ENCODE measurements at regions not wholly inside any gene's neighbourhood (a gene's known extent, or its start where the extent isn't known, plus 50 kb on each side); places are given as distances from the start of the nearest gene placed in this dataset.

GRCh38 chr20:57025261-57025660 lies 241.2 kb downstream of the BMP7 start:
- Histone ChIP-seq H3K27me3 (ENCODE audit: low read depth, low read length) (peaks cover 87% of the 10 kb centered on the region), H3K9me3 (ENCODE audit: insufficient read depth, low read length) (no peaks in the 10 kb centered on the region)
- TF ChIP-seq EZH2phosphoT487 (IDR thresholded peaks at IDR 0.05; ENCODE audit: low read depth), result no peak
- TF ChIP-seq, protein P1, sequence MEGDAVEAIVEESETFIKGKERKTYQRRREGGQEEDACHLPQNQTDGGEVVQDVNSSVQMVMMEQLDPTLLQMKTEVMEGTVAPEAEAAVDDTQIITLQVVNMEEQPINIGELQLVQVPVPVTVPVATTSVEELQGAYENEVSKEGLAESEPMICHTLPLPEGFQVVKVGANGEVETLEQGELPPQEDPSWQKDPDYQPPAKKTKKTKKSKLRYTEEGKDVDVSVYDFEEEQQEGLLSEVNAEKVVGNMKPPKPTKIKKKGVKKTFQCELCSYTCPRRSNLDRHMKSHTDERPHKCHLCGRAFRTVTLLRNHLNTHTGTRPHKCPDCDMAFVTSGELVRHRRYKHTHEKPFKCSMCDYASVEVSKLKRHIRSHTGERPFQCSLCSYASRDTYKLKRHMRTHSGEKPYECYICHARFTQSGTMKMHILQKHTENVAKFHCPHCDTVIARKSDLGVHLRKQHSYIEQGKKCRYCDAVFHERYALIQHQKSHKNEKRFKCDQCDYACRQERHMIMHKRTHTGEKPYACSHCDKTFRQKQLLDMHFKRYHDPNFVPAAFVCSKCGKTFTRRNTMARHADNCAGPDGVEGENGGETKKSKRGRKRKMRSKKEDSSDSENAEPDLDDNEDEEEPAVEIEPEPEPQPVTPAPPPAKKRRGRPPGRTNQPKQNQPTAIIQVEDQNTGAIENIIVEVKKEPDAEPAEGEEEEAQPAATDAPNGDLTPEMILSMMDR (IDR thresholded peaks at IDR 0.05; ENCODE audit: low read depth, low read length), result no peak

DNA sequence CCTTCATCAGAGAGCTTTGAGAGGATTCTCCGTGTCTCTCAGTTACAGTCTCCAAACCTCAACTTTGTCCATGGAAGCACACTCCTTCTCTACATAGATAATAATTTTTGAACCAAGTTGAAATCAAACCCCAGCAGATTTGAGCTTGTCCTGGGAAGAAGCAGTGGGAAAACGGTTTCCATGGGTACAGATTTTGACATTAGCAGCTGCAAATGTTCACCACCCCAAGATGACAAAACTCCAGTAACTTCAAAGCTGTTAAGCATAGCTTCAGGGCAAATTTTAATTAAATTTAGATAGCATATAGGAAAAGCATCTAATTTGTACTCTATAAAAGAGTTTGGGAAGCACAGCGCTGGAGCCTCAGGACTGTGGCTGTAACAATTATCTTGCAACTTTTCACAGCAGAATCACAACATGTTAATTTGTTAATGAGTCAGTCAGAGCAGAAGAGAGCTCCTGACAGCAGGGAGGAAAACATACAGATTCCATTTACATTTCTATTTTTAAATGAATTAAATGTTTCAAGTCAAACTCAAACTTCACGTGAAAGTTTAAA lies 240.7 kb downstream of the BMP7 start:
- peaks cover 83% of the 10 kb centered on the region for H3K27me3 ChIP-seq (ENCODE audit: low read depth, low read length)
- H3K9ac ChIP-seq (ENCODE audit: low read length), result no peak overlapping the region
- H2AFZ ChIP-seq (ENCODE audit: low read depth, low read length), result no peak overlapping the region
- H3K27ac ChIP-seq (ENCODE audit: low read length), result no peak overlapping the region
- no peak for TF ChIP-seq EZH2phosphoT487 (IDR thresholded peaks at IDR 0.05; ENCODE audit: low read depth)
- TF ChIP-seq, protein P1 (IDR thresholded peaks at IDR 0.05; ENCODE audit: low read depth, low read length), result no peak
- H3K4me2 ChIP-seq (ENCODE audit: low read length), result no peak overlapping the region
- H3K79me2 ChIP-seq (ENCODE audit: low read length), result no peaks in the 10 kb centered on the region
- H4K20me1 ChIP-seq (ENCODE audit: insufficient read depth, low read length), result no peaks in the 10 kb centered on the region
- no peaks in the 10 kb centered on the region for H3K4me1 ChIP-seq (ENCODE audit: low read length)
- H3K36me3 ChIP-seq (replicated peaks; ENCODE audit: low read depth, low read length), result no peaks in the 10 kb centered on the region
- no peak overlapping the region for H3K4me3 ChIP-seq (ENCODE audit: low read length)
- H3K9me3 ChIP-seq (ENCODE audit: insufficient read depth, low read length), result no peaks in the 10 kb centered on the region

More at GRCh38 chr20:57025261-57025660, 241.2 kb downstream of the BMP7 start:
- no peaks in the 10 kb centered on the region for H3K36me3 ChIP-seq (replicated peaks; ENCODE audit: low read depth, low read length)
- no peak overlapping the region for H3K4me2 ChIP-seq (ENCODE audit: low read length)
- no peak overlapping the region for H3K9ac ChIP-seq (ENCODE audit: low read length)
- no peak overlapping the region for H3K4me3 ChIP-seq (ENCODE audit: low read length)
- H2AFZ ChIP-seq (ENCODE audit: low read depth, low read length), result no peak overlapping the region
- no peaks in the 10 kb centered on the region for H3K4me1 ChIP-seq (ENCODE audit: low read length)
- no peaks in the 10 kb centered on the region for H4K20me1 ChIP-seq (ENCODE audit: insufficient read depth, low read length)
- H3K79me2 ChIP-seq (ENCODE audit: low read length), result no peaks in the 10 kb centered on the region
- no peak overlapping the region for H3K27ac ChIP-seq (ENCODE audit: low read length)

DNA sequence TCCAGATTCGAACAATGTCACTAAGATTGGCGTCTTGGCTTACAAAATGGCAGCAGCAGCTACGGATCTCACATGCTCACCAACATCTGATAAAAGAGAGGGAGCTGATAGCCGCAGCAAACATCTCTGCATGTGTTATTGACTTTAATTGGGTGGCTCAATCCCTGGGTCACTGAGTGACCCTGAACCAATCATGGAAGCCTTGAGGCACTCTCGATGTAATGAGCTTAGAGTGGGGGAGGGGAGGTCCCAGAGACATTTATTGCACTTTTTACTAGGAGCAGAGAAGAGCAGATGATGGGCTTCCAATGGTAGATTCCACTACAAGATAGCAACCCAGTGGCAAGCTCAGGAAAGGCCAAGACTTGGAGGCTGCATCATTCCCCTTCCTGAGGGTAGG lies 238.7 kb downstream of the BMP7 start:
- no peak overlapping the region for H3K4me2 ChIP-seq (ENCODE audit: low read length)
- H3K36me3 ChIP-seq (replicated peaks; ENCODE audit: low read depth, low read length), result no peaks in the 10 kb centered on the region
- H4K20me1 ChIP-seq (ENCODE audit: insufficient read depth, low read length), result no peaks in the 10 kb centered on the region
- H3K79me2 ChIP-seq (ENCODE audit: low read length), result no peaks in the 10 kb centered on the region
- no peak for TF ChIP-seq EZH2phosphoT487 (IDR thresholded peaks at IDR 0.05; ENCODE audit: low read depth)
- TF ChIP-seq, protein P1 (IDR thresholded peaks at IDR 0.05; ENCODE audit: low read depth, low read length), result no peak
- no peak overlapping the region for H3K9ac ChIP-seq (ENCODE audit: low read length)
- no peak overlapping the region for H2AFZ ChIP-seq (ENCODE audit: low read depth, low read length)
- H3K27ac ChIP-seq (ENCODE audit: low read length), result no peak overlapping the region
- H3K27me3 ChIP-seq (ENCODE audit: low read depth, low read length), result peaks cover 65% of the 10 kb centered on the region
- no peaks in the 10 kb centered on the region for H3K9me3 ChIP-seq (ENCODE audit: insufficient read depth, low read length)
- H3K4me3 ChIP-seq (ENCODE audit: low read length), result no peak overlapping the region
- peaks cover 12% of the 10 kb centered on the region for H3K4me1 ChIP-seq (ENCODE audit: low read length)

DNA sequence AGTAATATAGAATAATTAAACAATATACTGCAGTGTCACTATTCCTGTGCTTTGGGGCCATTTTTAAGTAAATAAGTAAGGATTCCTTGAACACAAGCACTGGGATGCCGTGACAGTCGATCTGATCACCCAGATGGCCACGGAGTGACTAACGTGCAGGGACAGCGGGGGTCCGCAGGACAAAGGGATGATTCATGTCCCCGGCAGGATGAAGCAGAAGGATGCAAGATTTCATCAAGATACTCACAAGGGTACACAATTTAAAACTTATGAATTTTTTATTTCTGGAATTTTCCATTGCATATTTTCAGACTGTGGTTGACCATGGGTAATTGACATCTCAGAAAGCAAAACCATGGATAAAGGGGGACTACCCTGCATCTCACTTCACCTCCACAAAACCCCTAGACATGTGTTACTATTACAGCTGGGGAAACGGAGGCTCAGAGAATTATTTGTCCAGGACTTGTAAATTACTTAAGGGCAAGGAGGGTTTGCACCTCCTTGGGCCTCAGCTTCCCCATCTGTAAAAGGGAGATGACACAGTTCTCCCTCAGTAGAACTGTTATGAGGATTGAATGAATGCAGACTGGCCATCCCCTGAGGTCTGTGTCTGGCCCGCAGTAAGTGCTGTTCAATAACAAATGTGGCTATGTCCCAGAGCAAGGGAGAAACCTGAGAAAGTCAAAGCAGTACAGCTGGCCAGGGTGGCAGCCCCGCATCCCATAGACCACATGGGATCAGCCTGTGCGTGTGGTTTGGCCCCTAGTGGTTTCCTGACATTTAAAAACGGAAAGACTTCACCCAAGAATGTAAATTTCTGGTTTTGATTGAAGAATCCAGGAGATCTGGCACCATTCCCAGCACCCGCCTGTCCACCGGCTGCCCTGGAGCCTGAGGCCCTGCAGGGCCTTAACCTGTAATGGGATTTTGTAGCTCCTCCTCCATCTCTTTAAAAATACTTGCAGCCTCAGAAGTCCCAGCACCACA lies 235.5 kb downstream of the BMP7 start:
- H3K9ac ChIP-seq (ENCODE audit: low read length), result no peak overlapping the region
- H3K4me2 ChIP-seq (ENCODE audit: low read length), result no peak overlapping the region

More for the DNA sequence above, 235.5 kb downstream of the BMP7 start:
- Histone ChIP-seq H3K4me1 (ENCODE audit: low read length) (peaks cover 12% of the 10 kb centered on the region), H3K36me3 (replicated peaks; ENCODE audit: low read depth, low read length) (peaks cover 6% of the 10 kb centered on the region), H3K27ac (ENCODE audit: low read length) (no peak overlapping the region), H3K27me3 (ENCODE audit: low read depth, low read length) (peaks cover 64% of the 10 kb centered on the region), H2AFZ (ENCODE audit: low read depth, low read length) (no peak overlapping the region), H3K9me3 (ENCODE audit: insufficient read depth, low read length) (peaks cover 7% of the 10 kb centered on the region), H3K79me2 (ENCODE audit: low read length) (no peaks in the 10 kb centered on the region), H4K20me1 (ENCODE audit: insufficient read depth, low read length) (no peaks in the 10 kb centered on the region), H3K4me3 (ENCODE audit: low read length) (no peak overlapping the region)
- TF ChIP-seq, protein P1 (IDR thresholded peaks at IDR 0.05; ENCODE audit: low read depth, low read length), result no peak
- no peak for TF ChIP-seq EZH2phosphoT487 (IDR thresholded peaks at IDR 0.05; ENCODE audit: low read depth)
